ENCODE measurements at regions not wholly inside any gene's neighbourhood (a gene's known extent, or its start where the extent isn't known, plus 50 kb on each side); places are given as distances from the start of the nearest gene placed in this dataset.
"Not testable (repeated sequence)": the region's sequence is repeated elsewhere in the genome, so short reads cannot be mapped to it uniquely, and the experiment has no call there.

GRCh38 chr6:14235653-14236356 lies 118.2 kb downstream of the CD83 start:
- 91 to 94% methylated on average over 1 to 8 of the region's 8 CpGs for WGBS, 2 donors (ENCODE audit: low coverage in 1 of 2)
- Histone ChIP-seq H3K9me3 (no peaks in the 10 kb centered on the region), H3K4me3 (no peak overlapping the region), H3K4me1 (no peaks in the 10 kb centered on the region), H3K27ac (no peak overlapping the region), H3K27me3 (no peaks in the 10 kb centered on the region), H3K36me3 (no peaks in the 10 kb centered on the region)
- intact Hi-C loops (cut with DNase I; ENCODE audit: low total_unique reads): no loop called here
- in situ Hi-C loops (cut with MboI; ENCODE audit: low pct_ligation_motif_present in 1 of 4, low pct_unique_long_range_greater_than_20kb in 1 of 4, low sequenced_read_pairs in 3 of 4): no loop called here
- TF ChIP-seq POLR2A (IDR thresholded peaks at IDR 0.05) (no peak), CTCF (IDR thresholded peaks at IDR 0.05) (no peak), EP300 (IDR thresholded peaks at IDR 0.05; ENCODE audit: low read depth) (no peak), POLR2AphosphoS5 (IDR thresholded peaks at IDR 0.05) (no peak)
- no peak for DNase-seq

- in situ Hi-C loops (cut with MboI; ENCODE audit: low pct_ligation_motif_present in 1 of 4, low pct_unique_long_range_greater_than_20kb in 1 of 4, low sequenced_read_pairs in 3 of 4) (no loop called here), intact Hi-C loops (cut with DNase I; ENCODE audit: low total_unique reads) (no loop called here)
- WGBS, 2 donors (ENCODE audit: low coverage in 1 of 2): 93 to 94% methylated on average over 2 of the region's 2 CpGs
- no peak overlapping the region for H3K27ac ChIP-seq
- TF ChIP-seq CTCF (IDR thresholded peaks at IDR 0.05): no peak
- no peak for TF ChIP-seq POLR2A (IDR thresholded peaks at IDR 0.05)
- no peak for TF ChIP-seq POLR2AphosphoS5 (IDR thresholded peaks at IDR 0.05)
- TF ChIP-seq EP300 (IDR thresholded peaks at IDR 0.05; ENCODE audit: low read depth): no peak
- H3K27me3 ChIP-seq: no peaks in the 10 kb centered on the region
- no peak overlapping the region for H3K4me3 ChIP-seq
- no peaks in the 10 kb centered on the region for H3K36me3 ChIP-seq
- H3K9me3 ChIP-seq: no peaks in the 10 kb centered on the region
- no peak for DNase-seq
- no peaks in the 10 kb centered on the region for H3K4me1 ChIP-seq
Observed at GRCh38 chr6:14239097-14239496, 121.5 kb downstream of the CD83 start.

DNA sequence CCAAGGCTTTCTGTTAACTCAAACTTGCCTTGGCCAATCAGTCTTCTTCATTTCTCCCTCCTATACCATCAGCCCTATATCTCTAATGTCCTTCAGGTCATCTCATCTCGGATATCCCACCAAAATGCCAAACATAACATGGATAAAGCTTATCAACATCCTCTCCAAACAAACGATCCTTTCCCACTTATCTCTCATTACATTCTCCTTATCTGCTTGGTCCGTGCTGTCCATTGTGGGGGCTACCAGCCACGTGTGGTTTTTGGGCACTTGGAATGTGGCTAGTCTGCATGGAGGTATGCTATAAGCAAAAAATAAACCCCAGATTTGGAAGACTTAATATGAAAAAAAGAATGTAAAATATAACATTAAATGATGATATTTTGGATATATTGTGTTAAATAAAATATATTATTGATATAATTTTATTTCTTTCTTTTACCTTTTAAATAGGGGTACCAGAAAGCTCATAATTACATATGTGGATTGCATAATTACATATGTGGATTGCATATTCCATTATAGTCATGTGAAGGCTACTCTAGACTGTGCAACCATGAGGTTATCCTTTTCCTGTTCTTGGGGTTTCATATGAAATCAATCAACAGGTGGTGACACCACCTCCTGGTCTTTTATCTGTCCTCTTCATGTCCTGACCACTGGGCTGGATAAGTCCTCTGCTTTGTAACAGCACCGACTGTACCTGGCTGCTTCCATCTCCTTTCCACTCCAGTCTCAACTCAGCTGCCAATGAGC lies 123.0 kb downstream of the CD83 start:
- no peaks in the 10 kb centered on the region for H3K9me3 ChIP-seq
- H3K27me3 ChIP-seq: no peaks in the 10 kb centered on the region
- WGBS, 2 donors (ENCODE audit: low coverage in 1 of 2): 78 to 86% methylated on average over 5 of the region's 5 CpGs
- H3K4me1 ChIP-seq: no peaks in the 10 kb centered on the region
- no peaks in the 10 kb centered on the region for H3K36me3 ChIP-seq
- intact Hi-C loops (cut with DNase I; ENCODE audit: low total_unique reads): no loop called here
- no peak overlapping the region for H3K27ac ChIP-seq
- no peak for DNase-seq
- TF ChIP-seq CTCF (IDR thresholded peaks at IDR 0.05) (no peak), POLR2A (IDR thresholded peaks at IDR 0.05) (no peak), POLR2AphosphoS5 (IDR thresholded peaks at IDR 0.05) (no peak), EP300 (IDR thresholded peaks at IDR 0.05; ENCODE audit: low read depth) (no peak)
- in situ Hi-C loops (cut with MboI; ENCODE audit: low pct_ligation_motif_present in 1 of 4, low pct_unique_long_range_greater_than_20kb in 1 of 4, low sequenced_read_pairs in 3 of 4): no loop called here
- no peak overlapping the region for H3K4me3 ChIP-seq

DNA sequence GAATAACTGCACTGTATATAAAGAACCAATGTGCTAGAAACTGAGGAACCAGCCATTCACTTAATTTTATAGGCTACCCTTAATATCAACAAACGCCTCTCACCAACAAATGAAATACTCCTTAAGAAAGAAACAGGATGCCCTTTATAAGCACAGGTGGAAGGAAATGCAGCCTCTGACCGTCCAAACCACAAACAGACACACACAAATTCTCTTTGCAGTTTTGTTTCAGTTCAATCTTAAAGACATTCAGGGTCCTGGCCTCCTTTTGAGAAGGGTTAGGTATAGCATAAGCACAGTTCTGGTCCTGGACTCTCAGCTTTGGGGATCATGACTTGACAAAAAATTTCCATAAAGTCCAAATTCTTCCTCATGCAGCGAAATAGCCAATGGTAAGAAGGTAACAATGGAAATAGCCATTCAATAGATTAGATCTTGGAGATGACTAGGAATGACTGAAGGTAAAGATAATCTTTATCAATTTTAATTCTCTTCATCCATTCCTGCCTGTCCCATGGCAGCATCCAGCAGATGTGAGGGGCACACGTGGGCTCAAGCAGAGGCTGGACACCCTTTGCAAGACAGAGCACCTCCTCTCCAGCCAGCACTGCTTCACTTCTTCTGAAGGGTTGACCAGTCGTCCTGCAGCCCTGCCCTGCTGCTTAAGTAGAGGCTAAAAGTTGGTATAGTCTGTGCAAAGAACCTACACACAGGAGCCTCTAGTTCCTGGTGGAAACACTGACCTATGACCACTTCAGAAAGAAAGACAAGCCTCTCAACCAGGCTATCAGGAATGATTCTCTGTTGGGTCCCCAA lies 123.9 kb downstream of the CD83 start:
- H3K27me3 ChIP-seq: no peaks in the 10 kb centered on the region
- in situ Hi-C loops (cut with MboI; ENCODE audit: low pct_ligation_motif_present in 1 of 4, low pct_unique_long_range_greater_than_20kb in 1 of 4, low sequenced_read_pairs in 3 of 4) (no loop called here), intact Hi-C loops (cut with DNase I; ENCODE audit: low total_unique reads) (no loop called here)
- H3K4me1 ChIP-seq: no peaks in the 10 kb centered on the region
- DNase-seq: no peak
- no peaks in the 10 kb centered on the region for H3K36me3 ChIP-seq
- H3K27ac ChIP-seq: no peak overlapping the region
- 72 to 74% methylated on average over 3 to 5 of the region's 5 CpGs for WGBS, 2 donors (ENCODE audit: low coverage in 1 of 2)
- TF ChIP-seq CTCF (IDR thresholded peaks at IDR 0.05): no peak
- H3K9me3 ChIP-seq: no peaks in the 10 kb centered on the region
- no peak overlapping the region for H3K4me3 ChIP-seq

- H3K27me3 ChIP-seq; H3K27ac ChIP-seq; H3K4me3 ChIP-seq; DNase-seq; H3K4me1 ChIP-seq; intact Hi-C loops (cut with DNase I; ENCODE audit: low total_unique reads); H3K9me3 ChIP-seq; H3K36me3 ChIP-seq; in situ Hi-C loops (cut with MboI; ENCODE audit: low pct_ligation_motif_present in 1 of 4, low pct_unique_long_range_greater_than_20kb in 1 of 4, low sequenced_read_pairs in 3 of 4): not testable (repeated sequence)
- 88 to 92% methylated on average over 2 of the region's 2 CpGs for whole genome bisulfite sequencing, 2 donors (ENCODE audit: low coverage in 1 of 2)
Observed at GRCh38 chr6:14242912-14243311, 125.3 kb downstream of the CD83 start.
